NCI-H128 (cell line): ENCODE measurements at regions not wholly inside any gene's neighbourhood (a gene's known extent, or its start where the extent isn't known, plus 50 kb on each side); places are given as distances from the start of the nearest gene placed in this dataset.

Experiments used
- DNase-seq: peaks from one replicate; lab custom pipeline; 2025; ENCODE audit not compliant: unreplicated experiment; lab: John Stamatoyannopoulos, UW

GRCh38 chr21:35770101-35770945 is 290.0 kb downstream of the SETD4 start:
- DNase-seq = no peak

GRCh38 chr21:35768187-35768586 is 292.1 kb downstream of the SETD4 start:
- no peak for DNase-seq

- DNase-seq = no peak
These were observed 295.7 kb downstream of the SETD4 start for GRCh38 chr21:35764586-35764985.

- no peak for DNase-seq
These were observed 296.2 kb downstream of the SETD4 start for GRCh38 chr21:35764077-35764476.

GRCh38 chr21:35754583-35754982 is 305.7 kb downstream of the SETD4 start:
- DNase-seq = no peak

- no peak for DNase-seq
These were observed 307.0 kb downstream of the SETD4 start for GRCh38 chr21:35753308-35753707.

GRCh38 chr21:35751171-35751570 is 309.2 kb downstream of the SETD4 start:
- DNase-seq = no peak

- no peak for DNase-seq
These were observed 310.4 kb downstream of the SETD4 start for GRCh38 chr21:35749904-35750303.

- DNase-seq = no peak
These were observed 311.5 kb downstream of the SETD4 start for GRCh38 chr21:35748678-35749314.

- no peak for DNase-seq
These were observed 316.8 kb downstream of the SETD4 start for GRCh38 chr21:35743571-35743970.

GRCh38 chr21:35738347-35738961 is 321.9 kb downstream of the SETD4 start:
- DNase-seq = no peak

- no peak for DNase-seq
These were observed 322.4 kb downstream of the SETD4 start for GRCh38 chr21:35737899-35738346.

GRCh38 chr21:35737449-35737848 is 322.9 kb downstream of the SETD4 start:
- DNase-seq = no peak

GRCh38 chr21:35732788-35733187 is 327.5 kb downstream of the SETD4 start:
- DNase-seq = no peak

GRCh38 chr21:35730325-35730724 is 330.0 kb downstream of the SETD4 start:
- no peak for DNase-seq

- DNase-seq = no peak
These were observed 332.5 kb downstream of the SETD4 start for GRCh38 chr21:35727830-35728229.

GRCh38 chr21:35724156-35724555 is 336.2 kb downstream of the SETD4 start:
- DNase-seq = no peak

GRCh38 chr21:35721701-35722100 is 338.6 kb downstream of the SETD4 start:
- no peak for DNase-seq

GRCh38 chr21:35720208-35720731 is 340.1 kb downstream of the SETD4 start:
- DNase-seq = no peak

- no peak for DNase-seq
These were observed 341.2 kb downstream of the SETD4 start for GRCh38 chr21:35719080-35719479.

- DNase-seq = no peak
These were observed 343.3 kb downstream of the SETD4 start for GRCh38 chr21:35716876-35717565.
